ENCODE measurements at regions not wholly inside any gene's neighbourhood (a gene's known extent, or its start where the extent isn't known, plus 50 kb on each side); places are given as distances from the start of the nearest gene placed in this dataset.

DNA sequence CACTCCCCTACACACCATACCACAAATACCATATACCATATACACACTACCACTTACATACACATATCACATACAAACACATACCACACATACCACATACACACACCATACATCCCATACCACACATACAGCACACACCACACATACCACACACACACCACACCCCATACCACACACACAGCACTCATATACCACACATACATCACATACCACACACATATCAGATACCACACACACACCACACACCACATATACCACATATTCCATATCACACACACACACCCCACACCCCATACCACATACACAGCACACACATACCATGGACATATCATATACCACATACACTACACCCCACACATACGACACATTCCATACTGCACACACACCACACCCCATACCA, 276.6 kb downstream of the GADD45G start:
- no peak for DNase-seq (ENCODE audit: low read depth)

- no peak for DNase-seq (ENCODE audit: low read depth)
Observed at GRCh38 chr9:89882930-89883361, 278.1 kb downstream of the GADD45G start.

DNA sequence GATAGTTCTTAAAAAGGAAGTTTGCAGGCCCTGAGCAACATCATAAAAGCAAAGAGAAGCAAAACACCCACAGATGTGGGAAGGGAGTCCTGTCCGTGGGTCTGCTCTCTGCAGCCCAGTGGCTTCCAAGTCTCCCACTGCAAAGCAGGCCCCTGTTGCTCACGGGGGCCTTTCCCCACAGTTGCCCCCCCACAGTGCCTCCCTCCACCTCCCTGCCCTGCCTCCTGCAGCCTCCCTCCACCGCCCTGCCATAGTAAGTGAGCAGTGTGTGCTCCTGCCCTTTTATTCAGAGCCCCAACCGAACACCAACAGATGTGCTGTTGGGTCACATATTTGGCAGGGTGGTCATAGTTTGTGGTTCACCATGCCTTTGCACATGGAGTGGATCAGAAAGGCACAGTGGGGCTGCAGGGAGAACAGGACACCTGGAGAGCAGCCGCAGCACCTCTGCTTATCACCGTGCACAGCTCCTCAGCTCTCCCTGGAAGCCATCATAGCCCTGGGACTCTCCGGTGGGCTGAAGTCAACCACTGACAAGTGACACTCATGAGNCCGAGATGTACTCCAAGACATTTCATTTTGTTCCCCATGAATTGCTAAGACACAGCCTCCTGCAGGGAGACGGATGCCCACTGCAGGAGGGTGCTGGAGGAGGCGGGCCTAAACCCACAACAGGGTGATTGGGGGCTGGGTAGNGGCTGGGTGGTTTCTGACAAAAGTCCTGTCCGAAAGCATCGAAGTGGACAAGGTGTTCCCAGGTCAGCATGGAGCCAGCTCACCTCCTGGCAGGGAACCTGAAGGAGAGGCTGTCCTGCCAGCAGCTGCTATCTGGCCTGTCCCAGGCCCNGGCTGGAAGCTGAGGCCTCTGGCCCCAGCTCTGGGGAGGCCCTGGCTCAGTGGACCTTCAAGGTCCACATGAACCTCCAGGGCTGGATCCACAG, 278.9 kb downstream of the GADD45G start:
- no peak for DNase-seq (ENCODE audit: low read depth)

- DNase-seq (ENCODE audit: low read depth): no peak
Observed at GRCh38 chr9:89884356-89885083, 279.7 kb downstream of the GADD45G start.

DNA sequence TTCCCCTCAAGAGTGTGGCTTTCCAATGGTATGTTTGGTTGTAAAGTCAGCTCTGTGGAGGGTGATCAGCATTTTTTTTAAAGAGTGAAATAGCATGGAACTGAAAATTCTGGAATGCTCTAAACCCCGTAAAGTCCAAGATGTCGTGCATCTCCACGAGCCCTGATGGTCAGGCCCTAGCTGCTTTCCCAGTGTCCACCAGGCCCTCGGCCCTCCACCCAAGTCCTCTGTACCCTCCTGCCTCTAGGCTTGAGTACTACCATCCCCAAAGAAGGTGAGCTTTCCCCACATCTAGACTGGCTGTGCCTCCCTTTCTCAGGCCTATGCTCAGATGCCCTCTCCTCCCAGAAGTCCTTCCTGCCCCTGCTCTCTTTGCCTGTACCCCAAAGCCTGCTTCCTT, 280.3 kb downstream of the GADD45G start:
- DNase-seq (ENCODE audit: low read depth): no peak

DNA sequence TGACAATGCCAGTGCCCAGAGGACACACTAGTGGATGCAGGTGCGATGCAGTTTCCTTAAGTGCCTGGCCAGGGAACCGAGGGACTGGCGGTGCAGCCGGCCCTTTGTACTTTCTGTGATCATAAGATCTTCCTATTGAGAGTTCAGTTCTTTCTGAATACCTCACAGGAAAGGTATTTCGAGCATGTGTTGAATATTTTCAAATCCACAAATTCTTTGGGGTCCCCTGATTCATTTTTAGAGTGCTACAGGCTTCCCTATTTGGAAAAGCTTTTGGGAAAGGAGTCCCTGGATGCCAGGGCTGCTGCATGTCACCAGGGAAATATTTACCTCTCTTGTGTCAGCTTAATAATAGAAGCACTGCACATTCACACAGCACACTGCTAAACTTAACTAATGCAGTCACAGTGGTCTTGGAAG, 281.5 kb downstream of the GADD45G start:
- no peak for DNase-seq (ENCODE audit: low read depth)

DNA sequence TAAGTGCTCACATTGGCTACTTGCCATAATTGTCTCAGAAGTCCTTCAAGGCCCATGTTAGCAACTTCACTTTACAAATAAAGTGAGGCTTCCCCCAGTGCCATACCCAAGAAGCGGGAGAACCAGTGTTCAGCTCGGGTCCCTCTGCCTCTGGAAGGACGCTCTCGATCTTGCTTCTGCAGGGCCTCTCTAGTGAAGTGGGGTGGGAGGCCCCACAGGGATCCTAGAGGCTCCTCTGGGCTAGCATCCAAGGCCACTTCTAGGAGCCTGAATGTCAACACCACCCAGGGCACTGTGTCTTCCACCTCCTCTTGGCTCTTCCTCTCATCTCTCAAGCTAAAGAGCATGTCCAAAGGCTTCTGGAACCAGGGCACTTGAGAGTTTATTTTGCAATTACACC, 282.5 kb downstream of the GADD45G start:
- no peak for DNase-seq (ENCODE audit: low read depth)

GRCh38 chr9:89888233-89888632, 283.4 kb downstream of the GADD45G start:
- DNase-seq (ENCODE audit: low read depth): no peak

DNA sequence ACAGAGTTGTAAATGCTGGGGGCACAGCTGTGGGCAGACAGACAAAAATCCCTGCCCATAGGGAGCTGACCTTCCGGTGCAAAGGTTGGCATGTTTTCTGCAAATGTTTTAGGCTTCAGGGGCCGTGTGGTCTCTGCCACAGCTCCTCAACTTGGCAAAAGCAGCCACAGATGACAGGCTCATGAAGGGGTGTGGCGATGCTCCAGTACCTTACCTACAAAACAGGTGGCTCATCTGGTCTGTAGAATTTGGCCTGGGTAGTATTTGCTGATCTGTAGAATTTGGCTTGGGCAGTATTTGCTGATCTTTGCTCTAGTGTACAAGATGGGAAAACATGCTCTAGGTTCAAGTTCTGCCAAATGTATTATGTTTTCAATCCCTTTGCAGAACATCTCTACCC, 283.9 kb downstream of the GADD45G start:
- DNase-seq (ENCODE audit: low read depth): no peak

DNA sequence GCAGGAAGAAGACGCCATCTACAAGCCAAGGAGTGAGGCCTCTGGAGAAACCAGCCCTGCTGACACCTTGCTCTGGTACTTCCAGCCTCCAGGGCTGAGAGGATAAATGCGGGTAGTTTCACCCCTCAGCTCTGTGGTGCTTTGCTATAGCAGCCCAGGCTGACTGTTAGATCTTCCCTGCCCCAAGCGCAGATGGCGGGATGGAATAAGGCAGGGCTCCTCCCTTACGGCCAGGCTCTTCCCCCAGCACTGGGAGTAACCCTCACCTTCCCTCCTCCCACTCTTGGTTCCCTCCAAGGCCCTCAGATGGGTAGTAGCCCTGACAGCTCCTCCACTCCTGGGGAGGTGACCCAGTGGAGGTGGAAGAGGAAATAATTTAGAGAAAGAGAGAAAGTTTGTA, 285.1 kb downstream of the GADD45G start:
- no peak for DNase-seq (ENCODE audit: low read depth)

- no peak for DNase-seq (ENCODE audit: low read depth)
Observed at GRCh38 chr9:89890326-89890980, 285.6 kb downstream of the GADD45G start.

DNA sequence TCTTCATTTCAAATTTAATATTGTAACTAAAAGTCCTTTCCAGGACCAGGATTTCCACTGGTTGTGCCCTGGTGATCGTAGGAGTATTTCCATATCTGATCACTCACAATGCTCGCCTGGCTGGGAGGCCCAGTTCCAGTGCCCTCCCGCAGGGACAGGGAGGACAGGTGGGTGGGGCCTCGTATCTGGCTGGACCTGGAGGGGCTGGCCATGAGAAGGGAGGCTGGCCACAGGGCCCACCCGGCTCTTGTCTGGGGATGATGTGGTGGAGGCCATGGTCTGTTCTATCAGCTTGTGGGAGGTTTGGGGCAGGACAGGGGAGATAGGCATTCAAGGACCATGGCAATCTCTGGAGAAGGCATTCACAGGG, 286.4 kb downstream of the GADD45G start:
- DNase-seq (ENCODE audit: low read depth): no peak

DNA sequence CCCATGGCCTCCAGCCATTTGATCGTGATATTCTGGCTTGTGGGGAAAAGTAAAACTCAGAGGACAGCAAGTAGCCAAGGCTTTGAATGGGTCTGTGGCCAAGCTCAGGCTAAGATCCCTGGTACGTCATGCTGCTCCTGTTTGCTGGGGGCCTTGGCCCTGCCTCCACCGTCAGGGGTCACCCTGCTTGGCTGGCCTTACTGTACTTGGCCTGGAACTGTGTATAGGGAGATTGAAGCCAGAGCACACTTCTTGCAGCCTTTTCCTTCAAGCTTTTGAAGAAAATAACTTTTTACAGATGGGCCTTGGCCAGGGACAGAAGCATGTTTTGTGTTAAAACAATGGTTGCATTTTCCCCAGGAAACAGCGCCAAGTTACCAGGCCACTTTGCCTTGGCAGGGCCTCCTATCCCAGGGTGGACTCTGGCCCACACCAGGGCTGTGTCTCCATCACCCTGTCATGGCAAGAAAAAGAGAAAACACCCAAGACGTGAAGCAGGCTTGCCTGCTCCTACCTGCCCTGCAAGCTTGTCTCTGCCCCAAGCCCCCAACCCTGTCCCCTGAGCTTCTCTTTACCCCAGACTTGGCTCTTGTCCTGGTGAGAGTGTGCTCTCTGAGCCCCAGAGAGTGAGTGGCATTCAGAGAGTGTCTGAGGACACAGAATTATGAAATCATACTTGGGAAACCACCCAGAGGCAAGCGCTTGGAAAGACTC, 286.9 kb downstream of the GADD45G start:
- no peak for DNase-seq (ENCODE audit: low read depth)

- no peak for DNase-seq (ENCODE audit: low read depth)
Observed at GRCh38 chr9:89892920-89893319, 288.1 kb downstream of the GADD45G start.

DNA sequence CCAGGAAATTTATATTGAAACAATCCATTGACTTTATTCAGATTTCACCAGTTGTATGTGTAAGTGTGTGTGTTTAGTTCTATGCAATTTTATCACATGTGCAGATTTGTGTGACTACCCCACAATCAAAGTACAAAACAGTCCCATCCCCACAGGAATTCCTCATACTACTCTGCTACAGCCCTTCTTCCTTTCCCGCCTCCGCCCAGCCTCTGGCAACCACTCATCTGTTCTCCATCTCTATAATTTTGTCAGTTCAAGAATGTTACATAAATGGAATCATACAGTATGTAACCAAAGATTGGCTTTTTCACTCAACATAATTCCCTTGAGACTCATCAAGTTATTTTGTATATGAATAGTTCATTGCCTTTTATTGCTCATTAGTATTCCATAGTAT, 289.1 kb downstream of the GADD45G start:
- no peak for DNase-seq (ENCODE audit: low read depth)

DNA sequence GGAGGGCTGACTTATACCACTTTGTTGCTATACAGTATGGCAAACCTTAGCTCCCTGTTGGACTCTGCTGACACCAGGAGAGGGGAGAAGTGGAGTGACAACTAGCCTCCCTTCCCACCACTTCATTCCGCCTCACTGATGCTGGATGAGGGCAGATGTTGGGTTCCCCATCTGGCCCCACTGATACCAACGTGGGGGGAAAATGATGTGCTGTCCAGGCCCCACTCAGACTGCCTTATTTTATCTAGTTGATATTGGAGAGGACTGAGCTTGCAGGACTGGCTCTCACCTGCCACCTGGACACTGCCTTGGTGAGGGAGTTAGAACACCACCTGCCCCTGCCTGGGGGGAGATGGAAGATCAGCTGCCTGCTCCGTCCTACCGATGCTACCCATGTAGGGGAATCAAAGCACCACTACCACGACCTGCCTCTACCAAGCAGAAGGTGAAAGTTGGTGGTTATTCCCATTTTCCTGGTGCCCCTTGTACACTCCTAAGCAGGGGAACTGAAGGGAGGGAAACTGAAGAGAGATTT, 292.1 kb downstream of the GADD45G start:
- DNase-seq (ENCODE audit: low read depth): no peak

- no peak for DNase-seq (ENCODE audit: low read depth)
Observed at GRCh38 chr9:89899573-89899972, 294.8 kb downstream of the GADD45G start.

DNA sequence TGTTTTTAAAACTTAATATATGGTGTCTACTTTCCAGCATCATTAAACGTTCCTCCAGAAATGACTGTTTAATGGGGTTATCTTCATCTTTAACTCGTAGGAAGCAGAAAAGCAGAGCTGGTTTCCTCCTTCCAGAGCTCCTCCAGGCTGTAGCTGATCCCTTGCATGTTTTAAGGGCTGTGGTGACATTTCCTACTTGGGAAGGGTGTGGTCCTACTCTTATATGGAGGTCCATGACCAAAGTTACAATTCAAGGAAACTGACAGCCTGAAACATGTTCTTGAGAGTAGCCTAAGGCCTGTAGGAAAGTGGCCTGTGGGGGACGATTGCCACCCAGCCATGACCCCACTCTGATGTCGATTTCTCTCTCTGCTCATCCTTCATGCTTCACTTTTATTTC, 297.1 kb downstream of the GADD45G start:
- no peak for DNase-seq (ENCODE audit: low read depth)

DNA sequence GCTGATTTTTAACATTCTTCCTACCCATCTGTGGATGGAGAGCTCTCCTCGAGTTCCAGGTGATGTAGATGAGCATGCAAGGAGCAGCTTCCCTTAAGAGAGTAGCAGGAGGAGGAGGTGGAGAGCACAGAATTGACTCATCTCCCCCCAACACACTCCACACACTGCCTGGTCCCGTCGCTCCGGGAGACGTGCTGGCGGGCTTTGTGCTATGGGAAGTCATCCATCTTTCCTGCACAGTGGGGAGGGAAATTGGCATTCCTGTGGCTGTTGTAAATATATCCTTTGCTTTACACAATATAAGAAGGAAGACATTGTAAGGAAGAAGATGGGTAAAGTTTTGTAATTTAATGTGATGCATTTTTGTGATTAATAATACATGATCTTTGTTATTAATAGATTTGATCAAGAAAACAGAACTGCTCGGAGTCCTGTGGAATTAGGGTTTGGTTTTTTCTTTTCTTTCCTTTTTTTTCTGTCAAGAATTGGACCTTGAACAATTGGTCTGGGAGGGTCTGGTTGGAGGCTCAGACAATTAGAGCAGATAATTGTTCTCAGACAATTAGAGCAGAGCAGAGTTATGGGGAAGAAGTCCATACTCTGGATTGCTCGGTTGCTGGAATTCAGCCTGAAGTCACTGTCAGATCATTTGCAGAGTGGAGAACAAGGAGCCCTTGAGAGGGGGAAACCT, 297.8 kb downstream of the GADD45G start:
- DNase-seq (ENCODE audit: low read depth): no peak

GRCh38 chr9:89903141-89903475, 298.3 kb downstream of the GADD45G start:
- no peak for DNase-seq (ENCODE audit: low read depth)

- DNase-seq (ENCODE audit: low read depth): no peak
Observed at GRCh38 chr9:89905606-89906338, 301.0 kb downstream of the GADD45G start.

Measured in T-helper 22 cell (primary cell).